Transverse colon (tissue), 4 donors: ENCODE measurements at regions not wholly inside any gene's neighbourhood (a gene's known extent, or its start where the extent isn't known, plus 50 kb on each side); places are given as distances from the start of the nearest gene placed in this dataset.

Experiments
- DNase-seq: peaks from one replicate; pipeline ENCODE4 v3.0.0-alpha.2; 2019
- H3K27ac ChIP-seq, 4 donors: fragments of 200-600 bp; sonication (generic); 2 replicates each; pipeline ENCODE4 v1.5.1; 2016 to 2018; ENCODE audit warnings: inconsistent platforms in 4 of 4
- H3K27me3 ChIP-seq: fragments of 200-600 bp; sonication (generic); 2 replicates; pipeline ENCODE4 v1.5.1; 2017; ENCODE audit warnings: inconsistent platforms
- H3K36me3 ChIP-seq, 4 donors: fragments of 200-600 bp; sonication (generic); 2 replicates each; pipeline ENCODE4 v1.5.1; 2017 to 2019; ENCODE audit warnings: inconsistent platforms in 4 of 4
- H3K4me1 ChIP-seq, 4 donors: fragments of 200-600 bp; sonication (generic); 2 replicates each; pipeline ENCODE4 v1.5.1; 2017 to 2020; ENCODE audit warnings: inconsistent platforms in 4 of 4
- H3K4me3 ChIP-seq, 4 donors: fragments of 200-600 bp; sonication (generic); 1 replicate in 1 of 4; 2 replicates in 3 of 4; pipeline versions ENCODE4 v1.5.1 to v1.6.1; 2017 to 2019; ENCODE audit warnings: inconsistent platforms in 4 of 4
- H3K9me3 ChIP-seq, 2 donors: fragments of 200-600 bp; sonication (generic); 2 replicates each; pipeline ENCODE4 v1.5.1; 2017 to 2019; ENCODE audit warnings: inconsistent platforms in 2 of 2
- EP300 ChIP-seq: sonication (generic); formaldehyde crosslinking; IDR thresholded peaks from one replicate; pipeline ENCODE4 v1.6.1; 2017; ENCODE audit warnings: antibody characterized with exemption, low read depth
- POLR2A ChIP-seq: fragments of 450-650 bp; IDR thresholded peaks from one replicate; pipeline ENCODE4 v1.6.1; 2016; ENCODE audit warnings: antibody characterized with exemption, mild to moderate bottlenecking, moderate library complexity
- POLR2AphosphoS5 ChIP-seq, 3 donors: sonication (generic); formaldehyde crosslinking; IDR thresholded peaks; one replicate each; pipeline ENCODE4 v1.6.1; 2016; ENCODE audit warnings: antibody characterized with exemption in 3 of 3
- WGBS, 2 donors: methylation state at CpG; one replicate each; pipeline ENCODE4 v1.1.5; 2018; ENCODE audit warnings: low coverage in 1 of 2; 5-methylcytosine and 5-hydroxymethylcytosine counted together
- in situ Hi-C, 4 donors: fragments of 200-750 bp; cut with MboI; loops; one replicate each; pipeline versions ENCODE4 v1.15.0 to v1.15.1; 2017; ENCODE audit warnings: low sequenced_read_pairs in 3 of 4, low pct_ligation_motif_present in 1 of 4, low pct_unique_long_range_greater_than_20kb in 1 of 4
- intact Hi-C: fragments of 100-400 bp; cut with DNase I; formaldehyde crosslinking; loops from one replicate; pipeline ENCODE4 v1.15.1; 2023; ENCODE audit warnings: low total_unique reads
- TF ChIP-seq, protein P1 (sequence below), 5 experiments: fragments of 200-600 bp in 3 of 5; fragments of 450-650 bp in 2 of 5; sonication (generic) in 3 of 5; IDR thresholded peaks; 1 replicate in 2 of 5; 2 replicates in 3 of 5; pipeline ENCODE4 v1.5.1; 2016 to 2017; ENCODE audit warnings: antibody characterized with exemption in 5 of 5, inconsistent platforms in 3 of 5, mild to moderate bottlenecking in 2 of 5, moderate library complexity in 1 of 5

DNA sequence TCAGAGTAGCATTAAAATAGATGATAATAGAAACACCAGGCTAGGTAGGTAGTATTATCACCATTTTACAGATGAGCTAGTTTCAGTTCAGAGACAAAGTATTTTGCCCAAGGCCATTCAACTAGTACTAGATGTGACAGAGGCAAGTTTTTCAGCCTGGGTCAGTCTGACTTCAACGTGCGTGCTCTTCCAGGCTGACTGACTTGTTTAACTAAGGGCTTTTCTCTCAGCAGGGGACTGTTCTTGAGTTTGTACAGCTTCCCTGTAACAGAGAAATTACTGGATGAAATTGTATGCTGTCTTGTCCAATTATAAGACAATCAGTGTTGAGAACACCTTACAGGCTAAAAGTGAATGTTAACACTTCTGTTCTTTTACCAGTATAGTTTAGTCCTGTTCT is 333.5 kb upstream of the MAN1A1 start:
- Histone ChIP-seq H3K27me3 (no peaks in the 10 kb centered on the region), H3K4me1 (no peaks in the 10 kb centered on the region), H3K9me3 (no peaks in the 10 kb centered on the region), H3K4me3 (no peak overlapping the region), H3K36me3 (no peaks in the 10 kb centered on the region), H3K27ac (no peak overlapping the region)
- DNase-seq: no peak
- TF ChIP-seq POLR2A (no peak), EP300 (no peak), POLR2AphosphoS5 (IDR thresholded peaks at IDR 0.05) (no peak)
- TF ChIP-seq, protein P1, sequence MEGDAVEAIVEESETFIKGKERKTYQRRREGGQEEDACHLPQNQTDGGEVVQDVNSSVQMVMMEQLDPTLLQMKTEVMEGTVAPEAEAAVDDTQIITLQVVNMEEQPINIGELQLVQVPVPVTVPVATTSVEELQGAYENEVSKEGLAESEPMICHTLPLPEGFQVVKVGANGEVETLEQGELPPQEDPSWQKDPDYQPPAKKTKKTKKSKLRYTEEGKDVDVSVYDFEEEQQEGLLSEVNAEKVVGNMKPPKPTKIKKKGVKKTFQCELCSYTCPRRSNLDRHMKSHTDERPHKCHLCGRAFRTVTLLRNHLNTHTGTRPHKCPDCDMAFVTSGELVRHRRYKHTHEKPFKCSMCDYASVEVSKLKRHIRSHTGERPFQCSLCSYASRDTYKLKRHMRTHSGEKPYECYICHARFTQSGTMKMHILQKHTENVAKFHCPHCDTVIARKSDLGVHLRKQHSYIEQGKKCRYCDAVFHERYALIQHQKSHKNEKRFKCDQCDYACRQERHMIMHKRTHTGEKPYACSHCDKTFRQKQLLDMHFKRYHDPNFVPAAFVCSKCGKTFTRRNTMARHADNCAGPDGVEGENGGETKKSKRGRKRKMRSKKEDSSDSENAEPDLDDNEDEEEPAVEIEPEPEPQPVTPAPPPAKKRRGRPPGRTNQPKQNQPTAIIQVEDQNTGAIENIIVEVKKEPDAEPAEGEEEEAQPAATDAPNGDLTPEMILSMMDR (IDR thresholded peaks at IDR 0.05): no peak
- in situ Hi-C loops (no loop called here), intact Hi-C loops (no loop called here)
- WGBS, 2 donors: 93% methylated on average over 2 of the region's 2 CpGs; no CpG with 5 or more reads in 1 of the 2 donors

GRCh38 chr6:119678961-119679360 is 329.4 kb upstream of the MAN1A1 start:
- Histone ChIP-seq H3K9me3 (no peaks in the 10 kb centered on the region), H3K27ac (no peak overlapping the region), H3K27me3 (no peaks in the 10 kb centered on the region), H3K4me3 (no peak overlapping the region), H3K4me1 (peaks cover 0 to 8% (median 2%) of the 10 kb centered on the region in 4 donors), H3K36me3 (no peaks in the 10 kb centered on the region)
- in situ Hi-C loops: no loop called here
- TF ChIP-seq POLR2AphosphoS5 (IDR thresholded peaks at IDR 0.05) (no peak), POLR2A (no peak), EP300 (no peak)
- TF ChIP-seq, protein P1 (IDR thresholded peaks at IDR 0.05): no peak
- DNase-seq: no peak
- 82 to 90% methylated on average over 3 of the region's 3 CpGs for WGBS, 2 donors
- intact Hi-C loops: no loop called here

GRCh38 chr6:119677384-119677783 is 327.8 kb upstream of the MAN1A1 start:
- H3K4me1 ChIP-seq: peaks cover 0 to 8% (median 2%) of the 10 kb centered on the region in 4 donors
- 49 to 69% methylated on average over 2 of the region's 2 CpGs for WGBS, 2 donors
- DNase-seq: no peak
- H3K27ac ChIP-seq: no peak overlapping the region
- no peak overlapping the region for H3K4me3 ChIP-seq
- intact Hi-C loops: no loop called here
- in situ Hi-C loops: no loop called here
- no peak for TF ChIP-seq POLR2AphosphoS5 (IDR thresholded peaks at IDR 0.05)
- no peak for TF ChIP-seq POLR2A
- TF ChIP-seq, protein P1 (IDR thresholded peaks at IDR 0.05): no peak
- no peak for TF ChIP-seq EP300
- H3K27me3 ChIP-seq: no peaks in the 10 kb centered on the region
- no peaks in the 10 kb centered on the region for H3K36me3 ChIP-seq
- H3K9me3 ChIP-seq: no peaks in the 10 kb centered on the region

- DNase-seq: no peak
- 63 to 80% methylated on average over 2 to 4 of the region's 4 CpGs for WGBS, 2 donors
- H3K9me3 ChIP-seq: no peaks in the 10 kb centered on the region
- in situ Hi-C loops: no loop called here
- H3K4me1 ChIP-seq: peaks cover 0 to 8% (median 2%) of the 10 kb centered on the region in 4 donors
- no peaks in the 10 kb centered on the region for H3K36me3 ChIP-seq
- intact Hi-C loops: no loop called here
- H3K4me3 ChIP-seq: no peak overlapping the region
- no peak for TF ChIP-seq POLR2A
- TF ChIP-seq, protein P1 (IDR thresholded peaks at IDR 0.05): no peak
- no peak for TF ChIP-seq POLR2AphosphoS5 (IDR thresholded peaks at IDR 0.05)
- no peak for TF ChIP-seq EP300
- no peak overlapping the region for H3K27ac ChIP-seq
- H3K27me3 ChIP-seq: no peaks in the 10 kb centered on the region
These were observed 327.4 kb upstream of the MAN1A1 start for GRCh38 chr6:119676961-119677360.
